Esophagus muscularis mucosa (tissue), 4 donors: ENCODE measurements at regions not wholly inside any gene's neighbourhood (a gene's known extent, or its start where the extent isn't known, plus 50 kb on each side); places are given as distances from the start of the nearest gene placed in this dataset.

Source experiments
- DNase-seq: peaks from one replicate; pipeline ENCODE4 v3.0.0-alpha.2; 2017; ENCODE audit errors: extremely low spot score
- H3K27ac ChIP-seq, 4 donors: fragments of 200-600 bp; sonication (generic); replicated peaks in 1 of 4; 1 replicate in 3 of 4; 2 replicates in 1 of 4; pipeline ENCODE4 v1.5.1; 2016 to 2019; ENCODE audit warnings: mild to moderate bottlenecking in 1 of 4
- H3K27me3 ChIP-seq, 4 donors: fragments of 200-600 bp; sonication (generic); one replicate each; pipeline versions ENCODE4 v1.5.1 to v1.6.0; 2016 to 2019
- H3K36me3 ChIP-seq, 4 donors: fragments of 200-600 bp; sonication (generic); one replicate each; pipeline ENCODE4 v1.5.1; 2016 to 2019
- H3K4me1 ChIP-seq, 4 donors: fragments of 200-600 bp; sonication (generic); one replicate each; pipeline ENCODE4 v1.5.1; 2016 to 2019
- H3K4me3 ChIP-seq, 4 donors: fragments of 200-600 bp; sonication (generic); 1 replicate in 2 of 4; 2 replicates in 2 of 4; pipeline ENCODE4 v1.5.1; 2016 to 2019; ENCODE audit warnings: mild to moderate bottlenecking in 4 of 4, moderate library complexity in 1 of 4
- H3K9me3 ChIP-seq, 4 donors: fragments of 200-600 bp; sonication (generic); 1 replicate in 3 of 4; 2 replicates in 1 of 4; pipeline ENCODE4 v1.5.1; 2016 to 2019
- EP300 ChIP-seq: sonication (generic); formaldehyde crosslinking; IDR thresholded peaks from one replicate; pipeline ENCODE4 v1.6.1; 2017; ENCODE audit warnings: antibody characterized with exemption
- POLR2A ChIP-seq: fragments of 450-650 bp; IDR thresholded peaks from one replicate; pipeline ENCODE4 v1.6.1; 2017; ENCODE audit warnings: antibody characterized with exemption, moderate library complexity, mild to moderate bottlenecking, low read depth
- POLR2AphosphoS5 ChIP-seq, 2 donors: sonication (generic); formaldehyde crosslinking; IDR thresholded peaks; one replicate each; pipeline ENCODE4 v1.6.1; 2017; ENCODE audit warnings: antibody characterized with exemption in 2 of 2
- WGBS: methylation state at CpG from one replicate; pipeline ENCODE4 v1.1.5; 2018; 5-methylcytosine and 5-hydroxymethylcytosine counted together
- intact Hi-C: fragments of 100-400 bp; cut with DNase I; formaldehyde crosslinking; loops from one replicate; pipeline ENCODE4 v1.15.1; 2023
- TF ChIP-seq, protein P1 (sequence below), 3 experiments: fragments of 200-600 bp in 2 of 3; fragments of 450-650 bp in 1 of 3; sonication (generic) in 2 of 3; IDR thresholded peaks; one replicate each; pipeline ENCODE4 v1.5.1; 2017 to 2019; ENCODE audit warnings: antibody characterized with exemption in 3 of 3, mild to moderate bottlenecking in 2 of 3, moderate library complexity in 1 of 3

GRCh38 chr4:126247409-126247808 is 932.7 kb downstream of the FAT4 start:
- TF ChIP-seq, protein P1, sequence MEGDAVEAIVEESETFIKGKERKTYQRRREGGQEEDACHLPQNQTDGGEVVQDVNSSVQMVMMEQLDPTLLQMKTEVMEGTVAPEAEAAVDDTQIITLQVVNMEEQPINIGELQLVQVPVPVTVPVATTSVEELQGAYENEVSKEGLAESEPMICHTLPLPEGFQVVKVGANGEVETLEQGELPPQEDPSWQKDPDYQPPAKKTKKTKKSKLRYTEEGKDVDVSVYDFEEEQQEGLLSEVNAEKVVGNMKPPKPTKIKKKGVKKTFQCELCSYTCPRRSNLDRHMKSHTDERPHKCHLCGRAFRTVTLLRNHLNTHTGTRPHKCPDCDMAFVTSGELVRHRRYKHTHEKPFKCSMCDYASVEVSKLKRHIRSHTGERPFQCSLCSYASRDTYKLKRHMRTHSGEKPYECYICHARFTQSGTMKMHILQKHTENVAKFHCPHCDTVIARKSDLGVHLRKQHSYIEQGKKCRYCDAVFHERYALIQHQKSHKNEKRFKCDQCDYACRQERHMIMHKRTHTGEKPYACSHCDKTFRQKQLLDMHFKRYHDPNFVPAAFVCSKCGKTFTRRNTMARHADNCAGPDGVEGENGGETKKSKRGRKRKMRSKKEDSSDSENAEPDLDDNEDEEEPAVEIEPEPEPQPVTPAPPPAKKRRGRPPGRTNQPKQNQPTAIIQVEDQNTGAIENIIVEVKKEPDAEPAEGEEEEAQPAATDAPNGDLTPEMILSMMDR (IDR thresholded peaks at IDR 0.05), result no peak
- TF ChIP-seq POLR2AphosphoS5 (IDR thresholded peaks at IDR 0.05), result no peak
- no peak for TF ChIP-seq POLR2A
- no peak for TF ChIP-seq EP300
- intact Hi-C loops, result no loop called here
- Histone ChIP-seq H3K4me3 (no peak overlapping the region), H3K4me1 (no peaks in the 10 kb centered on the region), H3K27me3 (no peaks in the 10 kb centered on the region), H3K27ac (no peak overlapping the region), H3K36me3 (no peaks in the 10 kb centered on the region), H3K9me3 (no peaks in the 10 kb centered on the region)
- WGBS, result 92% methylated on average over 3 of the region's 3 CpGs
- no peak for DNase-seq

DNA sequence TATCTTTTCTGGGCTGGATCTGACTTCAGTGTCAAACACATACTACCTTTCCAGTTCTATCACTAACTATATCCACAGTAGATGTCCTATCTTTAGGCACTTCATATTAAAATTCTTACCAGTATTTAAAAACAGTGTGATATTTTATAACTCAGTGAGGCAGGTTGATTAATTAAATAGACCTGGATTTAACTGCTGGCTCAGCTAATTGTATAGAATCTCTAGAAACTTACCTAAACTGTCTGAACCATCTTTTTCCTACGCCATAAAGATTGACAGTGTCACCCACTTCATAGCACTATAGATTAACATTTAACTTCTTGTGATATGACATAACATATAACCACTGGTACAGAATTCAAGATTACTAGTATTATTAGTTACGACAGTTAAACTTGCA is 935.3 kb downstream of the FAT4 start:
- WGBS, result 100% methylated on average over 2 of the region's 2 CpGs
- Histone ChIP-seq H3K9me3 (no peaks in the 10 kb centered on the region), H3K4me1 (no peaks in the 10 kb centered on the region), H3K27ac (no peak overlapping the region), H3K4me3 (no peak overlapping the region), H3K36me3 (no peaks in the 10 kb centered on the region), H3K27me3 (no peaks in the 10 kb centered on the region)
- TF ChIP-seq, protein P1 (IDR thresholded peaks at IDR 0.05), result no peak
- TF ChIP-seq POLR2A (no peak), EP300 (no peak), POLR2AphosphoS5 (IDR thresholded peaks at IDR 0.05) (no peak)
- no peak for DNase-seq
- intact Hi-C loops, result no loop called here

GRCh38 chr4:126251169-126251568 is 936.4 kb downstream of the FAT4 start:
- Histone ChIP-seq H3K27ac (no peak overlapping the region), H3K4me1 (no peaks in the 10 kb centered on the region), H3K27me3 (no peaks in the 10 kb centered on the region), H3K4me3 (no peak overlapping the region), H3K36me3 (no peaks in the 10 kb centered on the region), H3K9me3 (no peaks in the 10 kb centered on the region)
- no peak for TF ChIP-seq EP300
- no peak for TF ChIP-seq POLR2AphosphoS5 (IDR thresholded peaks at IDR 0.05)
- TF ChIP-seq, protein P1 (IDR thresholded peaks at IDR 0.05), result no peak
- TF ChIP-seq POLR2A, result no peak
- no peak for DNase-seq
- intact Hi-C loops, result no loop called here

GRCh38 chr4:126262665-126263064 is 947.9 kb downstream of the FAT4 start:
- Histone ChIP-seq H3K4me3 (no peak overlapping the region), H3K4me1 (peaks cover 0 to 5% (median 3%) of the 10 kb centered on the region in 4 donors), H3K36me3 (no peaks in the 10 kb centered on the region), H3K27me3 (no peaks in the 10 kb centered on the region), H3K27ac (no peak overlapping the region), H3K9me3 (no peaks in the 10 kb centered on the region)
- TF ChIP-seq EP300 (no peak), POLR2A (no peak)
- TF ChIP-seq, protein P1 (IDR thresholded peaks at IDR 0.05), result no peak
- no peak for DNase-seq
- intact Hi-C loops, result no loop called here
- WGBS, result 64% methylated on average over 2 of the region's 2 CpGs

DNA sequence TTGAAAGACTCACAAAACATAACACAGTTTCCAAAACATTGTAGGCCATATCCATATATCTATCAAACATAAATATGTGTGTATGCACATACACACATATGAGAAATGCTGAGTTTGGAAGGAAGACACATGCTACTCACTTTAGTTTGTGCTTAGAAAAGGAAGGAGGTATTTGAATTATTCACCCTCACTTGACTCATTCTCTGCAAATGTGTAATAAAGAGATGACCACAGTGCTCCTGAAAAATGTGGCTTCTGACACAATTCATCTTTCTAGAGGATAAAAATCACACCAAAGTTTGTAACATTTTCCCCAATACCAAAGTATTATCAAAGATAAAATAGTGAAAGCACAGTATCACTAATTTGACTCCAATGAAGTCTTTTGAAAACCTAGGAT is 950.1 kb downstream of the FAT4 start:
- H3K9me3 ChIP-seq, result no peaks in the 10 kb centered on the region
- H3K36me3 ChIP-seq, result no peaks in the 10 kb centered on the region
- TF ChIP-seq POLR2AphosphoS5 (IDR thresholded peaks at IDR 0.05), result no peak
- no peaks in the 10 kb centered on the region for H3K27me3 ChIP-seq
- no peak for DNase-seq
- intact Hi-C loops, result no loop called here
- H3K4me1 ChIP-seq, result peaks cover 0 to 5% (median 3%) of the 10 kb centered on the region in 4 donors
- no peak overlapping the region for H3K4me3 ChIP-seq
- no peak overlapping the region for H3K27ac ChIP-seq
